IMR-90 (cell line): ENCODE measurements at regions not wholly inside any gene's neighbourhood (a gene's known extent, or its start where the extent isn't known, plus 50 kb on each side); places are given as distances from the start of the nearest gene placed in this dataset.

ENCODE experiments used
- BHLHE40 ChIP-seq: fragments of 150-350 bp; IDR thresholded peaks from 2 replicates; pipeline ENCODE4 v1.6.1; 2016; ENCODE audit warnings: mild to moderate bottlenecking, low read depth, low read length
- CTCF ChIP-seq: conservative IDR thresholded peaks from 2 replicates; pipeline ENCODE4 v1.5.1; 2012; ENCODE audit warnings: mild to moderate bottlenecking, low read depth, low read length, improper control_type of control experiment
- MAZ ChIP-seq: IDR thresholded peaks from 2 replicates; pipeline ENCODE4 v1.6.1; 2012; ENCODE audit warnings: low read depth, mild to moderate bottlenecking, low read length, improper control_type of control experiment, moderate library complexity, borderline replicate concordance
- POLR2A ChIP-seq: IDR thresholded peaks from 2 replicates; pipeline ENCODE4 v1.6.1; 2012; ENCODE audit warnings: mild to moderate bottlenecking, low read depth, low read length
- RAD21 ChIP-seq: IDR thresholded peaks from 2 replicates; pipeline ENCODE4 v1.6.1; 2012; ENCODE audit warnings: low read length, improper control_type of control experiment

GRCh38 chr5:166624573-166624972 is 1666.9 kb upstream of the WWC1 start:
- TF ChIP-seq BHLHE40 (no peak), CTCF (no peak), POLR2A (no peak), RAD21 (no peak), MAZ (no peak)
